T-helper 1 cell treated with Interleukin-12 subunit alpha and Interleukin-12 subunit beta and Interleukin-4 antibody, amounts not matched to agents 30 ng/mL and 1 ng/mL, for 36 hours (primary cell): ENCODE measurements at regions not wholly inside any gene's neighbourhood (a gene's known extent, or its start where the extent isn't known, plus 50 kb on each side); places are given as distances from the start of the nearest gene placed in this dataset.
"Not testable (repeated sequence)": the region's sequence is repeated elsewhere in the genome, so short reads cannot be mapped to it uniquely, and the experiment has no call there.

Experiments used
- intact Hi-C: fragments of 100-400 bp; cut with micrococcal nuclease; formaldehyde crosslinking; loops from one replicate; pipeline ENCODE4 v1.15.1; 2024

- intact Hi-C loops, result not testable (repeated sequence)
Measured at GRCh38 chr10:9407201-9407600, 1352.7 kb downstream of the GATA3 start.

DNA sequence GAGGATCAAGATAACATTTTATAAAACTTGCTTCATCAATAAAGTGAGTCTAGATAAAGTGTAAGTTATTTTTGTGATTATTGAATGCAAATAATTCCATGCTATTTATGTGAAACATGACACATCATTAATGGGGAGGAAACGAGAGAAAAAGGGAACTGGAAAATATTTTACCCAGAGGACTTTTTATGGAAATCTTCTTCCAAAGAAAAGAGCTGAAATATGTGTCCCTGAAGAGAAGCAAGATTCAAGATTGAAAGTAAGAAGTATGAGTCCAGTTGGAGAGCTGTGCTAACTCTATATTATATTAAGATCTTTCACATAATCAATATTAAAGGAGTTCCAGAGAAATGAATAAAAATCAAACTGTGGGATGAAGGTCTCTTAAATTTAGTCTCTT lies 1361.8 kb downstream of the GATA3 start:
- intact Hi-C loops, result no loop called here

GRCh38 chr10:9419757-9420156 lies 1365.3 kb downstream of the GATA3 start:
- intact Hi-C loops, result no loop called here

DNA sequence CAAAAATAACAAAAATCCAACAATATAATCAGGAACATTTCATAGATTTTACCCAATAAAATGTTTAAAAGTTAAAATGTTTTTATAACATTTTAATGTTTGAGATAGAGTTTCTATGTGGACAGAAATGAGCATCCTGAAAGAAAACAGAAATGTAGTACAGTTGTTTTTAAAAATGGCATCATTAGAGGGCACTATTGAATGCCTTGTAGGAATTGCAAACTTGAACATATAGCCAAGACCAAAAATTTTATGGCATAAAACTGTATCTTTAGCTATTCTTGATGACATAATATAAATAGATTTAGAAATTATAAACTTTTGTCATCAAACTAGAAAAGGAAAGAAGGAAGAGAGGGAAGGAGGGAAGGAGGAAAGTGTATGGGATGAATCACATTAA lies 1372.7 kb downstream of the GATA3 start:
- intact Hi-C loops, result no loop called here

DNA sequence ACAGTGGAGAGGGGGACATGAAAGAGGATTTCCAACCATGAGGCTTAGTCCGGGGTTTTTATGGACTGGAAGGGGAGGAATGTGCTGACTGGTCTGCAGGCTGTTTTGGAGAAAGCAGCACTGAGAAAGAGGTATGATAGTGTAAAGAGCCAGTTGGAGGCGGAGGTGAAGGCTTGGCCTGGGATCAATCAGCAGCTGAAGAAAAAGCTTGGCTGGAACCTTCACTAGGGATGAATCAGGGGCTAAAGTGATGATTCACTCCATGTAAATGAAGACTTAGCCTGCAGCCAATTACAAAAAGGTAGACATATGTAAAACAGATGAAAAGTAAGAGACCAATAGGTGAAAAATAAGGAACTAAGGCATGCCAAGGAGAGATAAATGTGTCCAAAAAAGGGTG lies 1382.6 kb downstream of the GATA3 start:
- intact Hi-C loops, result no loop called here

GRCh38 chr10:9443758-9444157 lies 1389.3 kb downstream of the GATA3 start:
- intact Hi-C loops, result no loop called here

GRCh38 chr10:9449530-9449929 lies 1395.0 kb downstream of the GATA3 start:
- intact Hi-C loops, result no loop called here

GRCh38 chr10:9450801-9451200 lies 1396.3 kb downstream of the GATA3 start:
- intact Hi-C loops, result no loop called here

- intact Hi-C loops, result no loop called here
Measured at GRCh38 chr10:9451211-9451773, 1396.8 kb downstream of the GATA3 start.

GRCh38 chr10:9452056-9452455 lies 1397.6 kb downstream of the GATA3 start:
- intact Hi-C loops, result no loop called here

- intact Hi-C loops, result not testable (repeated sequence)
Measured at GRCh38 chr10:9453871-9454270, 1399.4 kb downstream of the GATA3 start.

GRCh38 chr10:9469663-9470205 lies 1415.2 kb downstream of the GATA3 start:
- intact Hi-C loops, result no loop called here

DNA sequence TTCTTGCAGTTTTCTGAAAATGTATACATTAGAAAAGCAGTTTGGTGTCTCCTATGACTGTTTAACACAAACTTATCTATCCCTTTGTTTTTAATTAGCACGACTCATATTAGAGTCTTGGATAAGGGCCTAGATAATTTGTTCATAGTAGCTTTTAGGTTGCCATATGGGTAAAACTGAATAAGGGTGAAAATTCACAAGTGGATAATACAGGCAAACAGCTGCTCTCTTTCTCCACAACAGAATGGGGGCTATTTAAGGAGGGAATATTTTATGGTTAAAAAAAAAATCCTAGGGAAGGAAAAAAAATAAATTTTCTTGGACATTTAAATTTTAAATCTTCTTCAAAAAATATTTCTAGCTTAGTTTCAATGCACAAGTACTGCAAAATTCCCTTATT lies 1416.1 kb downstream of the GATA3 start:
- intact Hi-C loops, result no loop called here

- intact Hi-C loops, result no loop called here
Measured at GRCh38 chr10:9501944-9502343, 1447.5 kb downstream of the GATA3 start.

- intact Hi-C loops, result no loop called here
Measured at GRCh38 chr10:9504227-9504626, 1449.7 kb downstream of the GATA3 start.

- intact Hi-C loops, result no loop called here
Measured at GRCh38 chr10:9505546-9505945, 1451.1 kb downstream of the GATA3 start.

- intact Hi-C loops, result no loop called here
Measured at GRCh38 chr10:9508606-9509005, 1454.1 kb downstream of the GATA3 start.

DNA sequence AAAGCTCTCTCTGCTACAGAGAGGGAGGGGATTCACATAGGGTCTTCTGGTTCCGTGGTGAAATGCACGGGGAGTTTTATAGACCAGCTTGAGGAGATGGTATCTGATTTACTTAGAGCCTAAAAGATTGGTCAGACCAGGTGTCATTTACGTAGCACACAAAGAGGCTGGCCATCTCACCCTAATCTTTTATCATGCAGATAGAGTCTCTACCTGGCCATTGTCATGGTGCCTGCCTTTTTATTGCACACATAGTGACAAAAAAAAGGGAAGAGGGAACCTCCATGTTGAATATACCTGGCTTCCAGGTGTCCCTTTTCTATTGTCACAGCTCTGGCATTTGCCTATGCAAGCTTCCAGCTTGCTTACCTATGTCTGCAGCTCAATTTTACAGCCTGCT lies 1456.1 kb downstream of the GATA3 start:
- intact Hi-C loops, result no loop called here

- intact Hi-C loops, result no loop called here
Measured at GRCh38 chr10:9515922-9516321, 1461.4 kb downstream of the GATA3 start.

- intact Hi-C loops, result no loop called here
Measured at GRCh38 chr10:9535744-9536143, 1481.3 kb downstream of the GATA3 start.

DNA sequence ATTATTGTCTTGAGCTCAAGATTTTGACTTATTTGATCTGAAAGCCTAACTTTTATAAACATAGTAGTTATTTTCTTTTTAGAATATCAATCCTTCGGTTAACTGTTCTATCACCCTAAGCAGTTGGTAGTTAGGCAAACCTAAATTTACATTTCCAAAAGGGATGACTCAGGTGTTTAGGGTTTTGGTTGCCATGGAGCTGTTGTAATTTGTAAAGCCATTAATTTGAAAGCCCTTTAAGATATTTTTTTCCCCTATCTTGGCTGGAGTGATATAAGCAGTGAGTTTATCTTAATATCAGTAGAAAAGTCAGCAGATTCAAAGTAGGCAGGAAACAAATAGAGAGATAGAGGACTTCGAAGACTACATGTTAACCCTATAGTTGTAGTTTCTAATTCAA lies 1472.6 kb upstream of the CELF2 start:
- intact Hi-C loops, result no loop called here

DNA sequence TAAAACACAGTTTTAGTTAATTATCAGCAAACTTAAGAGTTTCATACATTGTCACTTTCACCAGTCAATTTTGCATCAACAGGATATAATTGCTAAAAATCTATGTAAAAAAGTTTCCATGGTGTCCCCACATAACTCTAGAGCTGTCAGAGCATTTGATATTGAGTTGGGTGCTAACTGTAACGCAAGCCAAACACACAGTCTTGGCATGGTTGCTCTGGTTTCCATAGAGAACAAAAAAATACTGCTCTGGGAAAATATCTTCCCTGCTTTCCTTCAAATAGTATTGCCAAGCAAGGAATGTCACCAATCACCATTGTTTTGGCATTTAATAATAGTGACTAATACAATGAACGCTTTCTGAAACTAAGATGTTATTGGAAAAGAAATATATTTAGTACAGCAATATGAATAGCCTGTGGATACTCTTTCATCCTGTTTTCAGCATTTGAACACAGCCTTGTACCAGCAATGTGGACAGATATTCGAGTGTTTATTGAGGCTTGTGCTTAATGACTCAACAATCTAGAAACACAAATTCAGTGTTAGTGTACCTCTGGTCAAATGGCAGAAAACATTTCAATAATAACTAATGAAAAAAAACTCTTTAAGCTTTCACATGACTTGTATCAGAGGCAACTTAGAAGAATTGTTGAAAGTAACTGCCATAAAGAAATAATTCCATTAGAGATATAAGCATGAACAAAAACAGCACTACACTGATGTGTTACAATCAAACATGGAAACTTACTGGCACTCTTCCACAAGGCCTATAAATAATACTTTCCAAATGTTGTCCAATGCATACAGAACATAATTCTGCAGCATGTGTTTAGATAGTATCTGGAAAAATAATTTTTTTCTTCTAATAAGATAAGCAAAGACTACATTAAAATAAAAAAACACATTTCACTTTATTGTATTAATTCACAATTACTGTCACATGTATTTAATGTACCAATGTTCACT lies 1469.5 kb upstream of the CELF2 start:
- intact Hi-C loops, result no loop called here

DNA sequence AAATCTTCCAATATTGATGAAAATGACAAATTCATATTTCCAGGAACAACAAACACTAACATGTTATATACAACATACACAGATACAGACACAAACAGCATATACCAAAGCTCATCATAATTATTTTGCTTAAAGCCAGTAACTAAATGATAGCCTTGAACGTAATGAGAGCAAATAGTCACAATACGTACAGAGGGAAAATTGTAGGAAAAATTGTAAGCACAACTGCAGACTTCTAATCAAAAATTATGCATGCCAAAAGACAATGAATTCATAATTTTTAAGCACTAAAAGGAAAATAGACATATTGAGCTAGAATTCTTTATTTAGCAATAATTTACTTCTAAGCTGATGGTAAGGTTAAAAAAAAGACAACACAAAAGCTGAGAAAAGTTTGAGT lies 1466.9 kb upstream of the CELF2 start:
- intact Hi-C loops, result no loop called here
